Type B pancreatic cell (in vitro differentiated cells): ENCODE measurements at regions not wholly inside any gene's neighbourhood (a gene's known extent, or its start where the extent isn't known, plus 50 kb on each side); places are given as distances from the start of the nearest gene placed in this dataset.
A peak's percentile ranks its signal among the peaks of the same experiment; 100 is the strongest.
"Not testable (repeated sequence)": the region's sequence is repeated elsewhere in the genome, so short reads cannot be mapped to it uniquely, and the experiment has no call there.

Source experiments
- DNase-seq: peaks from one replicate; pipeline ENCODE4 v3.0.0; 2021; ENCODE audit warnings: mixed read lengths; ENCODE audit not compliant: unreplicated experiment; ENCODE audit errors: extremely low spot score
- H3K27ac Mint-ChIP-seq: 2 replicates; pipeline ENCODE4 v1.8.0; 2021; ENCODE audit warnings: mild to moderate bottlenecking, mixed read lengths
- H3K27me3 Mint-ChIP-seq: 2 replicates; pipeline ENCODE4 v1.8.0; 2021; ENCODE audit warnings: mixed read lengths
- H3K36me3 Mint-ChIP-seq: 2 replicates; pipeline ENCODE4 v1.8.0; 2021; ENCODE audit warnings: mixed read lengths
- H3K4me1 Mint-ChIP-seq: one replicate; pipeline ENCODE4 v1.8.0; 2021; ENCODE audit warnings: mixed read lengths; ENCODE audit not compliant: unreplicated experiment
- H3K4me3 Mint-ChIP-seq: 2 replicates; pipeline ENCODE4 v1.8.0; 2021; ENCODE audit warnings: mild to moderate bottlenecking, mixed read lengths
- H3K9me3 Mint-ChIP-seq: 2 replicates; pipeline ENCODE4 v1.8.0; 2021; ENCODE audit warnings: mixed read lengths
- CTCF ChIP-seq: fragments of 200-600 bp; sonication (generic); conservative IDR thresholded peaks from 2 replicates; pipeline ENCODE4 v1.5.0; 2021; ENCODE audit warnings: antibody characterized with exemption, mild to moderate bottlenecking

GRCh38 chr1:832136-832535 is 91.6 kb upstream of the SAMD11 start:
- peak overlapping the region; percentile 75 for H3K27ac Mint-ChIP-seq
- no peaks in the 10 kb centered on the region for H3K27me3 Mint-ChIP-seq
- H3K36me3 Mint-ChIP-seq = no peaks in the 10 kb centered on the region
- peak overlapping the region; percentile 39 for H3K4me3 Mint-ChIP-seq
- H3K9me3 Mint-ChIP-seq = no peaks in the 10 kb centered on the region
- H3K4me1 Mint-ChIP-seq = peaks cover 26% of the 10 kb centered on the region
- DNase-seq = no peak
- no peak for TF ChIP-seq CTCF

- H3K9me3 Mint-ChIP-seq, H3K27me3 Mint-ChIP-seq: not testable (repeated sequence)
- H3K27ac Mint-ChIP-seq = peak overlapping the region; percentile 75
Observed at GRCh38 chr1:833226-833625, 90.5 kb upstream of the SAMD11 start.

GRCh38 chr1:835509-835908 is 88.2 kb upstream of the SAMD11 start:
- not testable (repeated sequence) for H3K9me3 Mint-ChIP-seq, H3K36me3 Mint-ChIP-seq, H3K4me3 Mint-ChIP-seq, DNase-seq, H3K27me3 Mint-ChIP-seq, H3K27ac Mint-ChIP-seq
- peaks cover 26% of the 10 kb centered on the region for H3K4me1 Mint-ChIP-seq

More at GRCh38 chr1:833226-833625, 90.5 kb upstream of the SAMD11 start:
- not testable (repeated sequence) for DNase-seq, H3K36me3 Mint-ChIP-seq
- H3K4me1 Mint-ChIP-seq = peaks cover 26% of the 10 kb centered on the region
- H3K4me3 Mint-ChIP-seq = peak overlapping the region; percentile 67

GRCh38 chr1:837601-838000 is 86.1 kb upstream of the SAMD11 start:
- not testable (repeated sequence) for DNase-seq, H3K36me3 Mint-ChIP-seq, H3K27me3 Mint-ChIP-seq, H3K9me3 Mint-ChIP-seq, H3K4me3 Mint-ChIP-seq, H3K27ac Mint-ChIP-seq
- peaks cover 11% of the 10 kb centered on the region for H3K4me1 Mint-ChIP-seq

GRCh38 chr1:838291-838690 is 85.4 kb upstream of the SAMD11 start:
- not testable (repeated sequence) for H3K36me3 Mint-ChIP-seq, H3K4me1 Mint-ChIP-seq, H3K27me3 Mint-ChIP-seq, DNase-seq, H3K27ac Mint-ChIP-seq, H3K9me3 Mint-ChIP-seq, H3K4me3 Mint-ChIP-seq

- H3K27ac Mint-ChIP-seq, DNase-seq, H3K4me3 Mint-ChIP-seq: not testable (repeated sequence)
Observed at GRCh38 chr1:840592-840991, 83.1 kb upstream of the SAMD11 start.

GRCh38 chr1:841671-842425 is 81.9 kb upstream of the SAMD11 start:
- not testable (repeated sequence) for H3K36me3 Mint-ChIP-seq, H3K4me3 Mint-ChIP-seq, DNase-seq, H3K27ac Mint-ChIP-seq, H3K4me1 Mint-ChIP-seq, H3K9me3 Mint-ChIP-seq, H3K27me3 Mint-ChIP-seq

More at GRCh38 chr1:840592-840991, 83.1 kb upstream of the SAMD11 start:
- H3K36me3 Mint-ChIP-seq, H3K27me3 Mint-ChIP-seq, H3K4me1 Mint-ChIP-seq, H3K9me3 Mint-ChIP-seq: not testable (repeated sequence)

- H3K4me3 Mint-ChIP-seq, DNase-seq, H3K36me3 Mint-ChIP-seq, H3K4me1 Mint-ChIP-seq, H3K9me3 Mint-ChIP-seq, H3K27me3 Mint-ChIP-seq, H3K27ac Mint-ChIP-seq: not testable (repeated sequence)
Observed at GRCh38 chr1:842799-843198, 80.9 kb upstream of the SAMD11 start.

- not testable (repeated sequence) for DNase-seq, H3K4me3 Mint-ChIP-seq, H3K4me1 Mint-ChIP-seq, H3K9me3 Mint-ChIP-seq, H3K36me3 Mint-ChIP-seq, H3K27me3 Mint-ChIP-seq
- peak overlapping the region; percentile 11 for H3K27ac Mint-ChIP-seq
Observed at GRCh38 chr1:843946-844345, 79.8 kb upstream of the SAMD11 start.
